ENCODE measurements at regions not wholly inside any gene's neighbourhood (a gene's known extent, or its start where the extent isn't known, plus 50 kb on each side); places are given as distances from the start of the nearest gene placed in this dataset.

DNA sequence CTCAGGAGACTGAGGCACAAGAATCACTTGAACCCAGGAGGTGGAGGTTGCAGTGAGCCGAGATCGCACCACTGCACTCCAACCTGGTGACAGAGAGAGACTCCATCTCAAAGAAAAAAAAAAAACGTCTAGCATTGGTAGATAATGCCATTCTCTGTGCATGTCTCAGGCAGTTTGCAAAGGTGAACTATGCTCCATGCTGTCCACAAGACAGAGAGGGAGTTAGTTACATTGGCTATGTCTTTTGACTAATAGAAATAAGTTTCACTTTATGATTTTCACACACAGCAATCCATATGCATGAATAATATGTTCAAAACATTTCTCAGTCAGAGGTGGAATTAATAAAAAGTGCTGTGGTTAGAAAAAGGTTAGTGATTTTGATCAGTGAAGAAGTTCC is 591.4 kb downstream of the ETS1 start:
- DNase-seq (ENCODE audit: insufficient read length, low spot score) = no peak
- FAIRE-seq = no peak
- TF ChIP-seq POLR2AphosphoS5 (IDR thresholded peaks at IDR 0.05; ENCODE audit: low read depth, low read length) = no peak
- no peak for TF ChIP-seq TAF1 (IDR thresholded peaks at IDR 0.05; ENCODE audit: low read depth, low read length)

GRCh38 chr11:127994736-127995135 is 592.6 kb downstream of the ETS1 start:
- FAIRE-seq = no peak

GRCh38 chr11:127993788-127994187 is 593.6 kb downstream of the ETS1 start:
- DNase-seq (ENCODE audit: insufficient read length, low spot score) (no peak), FAIRE-seq (no peak)
- TF ChIP-seq POLR2AphosphoS5 (IDR thresholded peaks at IDR 0.05; ENCODE audit: low read depth, low read length) (no peak), PAX5 (IDR thresholded peaks at IDR 0.05; ENCODE audit: insufficient read depth, low read length, severe bottlenecking) (no peak), TAF1 (IDR thresholded peaks at IDR 0.05; ENCODE audit: low read depth, low read length) (no peak), SPI1 (IDR thresholded peaks at IDR 0.05; ENCODE audit: low read depth, low read length) (no peak), POU2F2 (IDR thresholded peaks at IDR 0.05; ENCODE audit: low read depth, low read length) (no peak), POLR2A (IDR thresholded peaks at IDR 0.05; ENCODE audit: low read depth, low read length) (no peak)

More at GRCh38 chr11:127994736-127995135, 592.6 kb downstream of the ETS1 start:
- TF ChIP-seq TAF1 (IDR thresholded peaks at IDR 0.05; ENCODE audit: low read depth, low read length) (no peak), POU2F2 (IDR thresholded peaks at IDR 0.05; ENCODE audit: low read depth, low read length) (no peak), POLR2AphosphoS5 (IDR thresholded peaks at IDR 0.05; ENCODE audit: low read depth, low read length) (no peak), POLR2A (IDR thresholded peaks at IDR 0.05; ENCODE audit: low read depth, low read length) (no peak), PAX5 (IDR thresholded peaks at IDR 0.05; ENCODE audit: insufficient read depth, low read length, severe bottlenecking) (no peak), SPI1 (IDR thresholded peaks at IDR 0.05; ENCODE audit: low read depth, low read length) (no peak)
- DNase-seq (ENCODE audit: insufficient read length, low spot score) = no peak

- TF ChIP-seq POLR2A (IDR thresholded peaks at IDR 0.05; ENCODE audit: low read depth, low read length) = no peak
- TF ChIP-seq POLR2AphosphoS5 (IDR thresholded peaks at IDR 0.05; ENCODE audit: low read depth, low read length) = no peak
- TF ChIP-seq POU2F2 (IDR thresholded peaks at IDR 0.05; ENCODE audit: low read depth, low read length) = no peak
- no peak for TF ChIP-seq PAX5 (IDR thresholded peaks at IDR 0.05; ENCODE audit: insufficient read depth, low read length, severe bottlenecking)
- TF ChIP-seq SPI1 (IDR thresholded peaks at IDR 0.05; ENCODE audit: low read depth, low read length) = no peak
- TF ChIP-seq TAF1 (IDR thresholded peaks at IDR 0.05; ENCODE audit: low read depth, low read length) = no peak
- no peak for DNase-seq (ENCODE audit: insufficient read length, low spot score)
- FAIRE-seq = no peak
Observed at GRCh38 chr11:127993281-127993680, 594.1 kb downstream of the ETS1 start.

DNA sequence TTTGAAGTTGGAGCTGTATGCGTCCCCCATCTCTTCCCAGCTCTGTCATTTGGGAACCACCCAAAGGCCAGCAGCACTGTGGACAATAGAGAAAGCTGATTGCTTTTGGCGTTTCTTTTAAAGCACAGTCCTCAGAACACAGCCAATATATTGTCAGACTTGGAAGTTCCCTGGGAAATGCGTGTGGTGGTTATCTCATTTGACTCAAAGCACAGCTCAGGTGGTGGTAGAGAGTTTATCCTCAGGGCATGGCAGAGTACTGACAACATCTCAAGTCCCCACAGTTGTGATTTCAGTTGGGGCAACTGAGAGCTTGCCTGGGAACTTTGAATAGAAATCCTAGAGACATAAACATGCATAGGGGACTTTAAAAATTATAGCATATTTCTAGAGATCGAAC is 601.3 kb downstream of the ETS1 start:
- DNase-seq (ENCODE audit: insufficient read length, low spot score) (no peak), FAIRE-seq (no peak)
- TF ChIP-seq POU2F2 (IDR thresholded peaks at IDR 0.05; ENCODE audit: low read depth, low read length) = no peak
- no peak for TF ChIP-seq SPI1 (IDR thresholded peaks at IDR 0.05; ENCODE audit: low read depth, low read length)
- no peak for TF ChIP-seq POLR2AphosphoS5 (IDR thresholded peaks at IDR 0.05; ENCODE audit: low read depth, low read length)

DNA sequence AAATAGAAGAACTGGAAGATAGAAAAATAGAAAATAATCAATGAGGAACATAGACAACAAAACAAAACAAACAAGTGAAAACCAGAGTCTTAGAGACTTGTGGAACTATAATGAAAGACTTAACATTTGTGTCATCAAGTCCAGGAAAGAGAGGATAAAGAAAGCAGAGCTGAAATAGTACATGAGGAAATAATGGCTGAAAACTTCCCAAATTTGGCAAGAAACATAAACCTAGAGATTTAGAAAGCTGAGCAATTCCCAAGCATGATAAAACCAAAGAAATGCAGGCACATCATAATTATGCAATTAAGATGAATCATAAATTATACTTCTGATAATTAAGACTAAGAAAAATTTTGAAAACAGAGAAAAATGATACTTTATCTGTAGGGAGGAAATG is 614.5 kb downstream of the ETS1 start:
- no peak for FAIRE-seq
- no peak for DNase-seq (ENCODE audit: insufficient read length, low spot score)
- TF ChIP-seq PAX5 (IDR thresholded peaks at IDR 0.05; ENCODE audit: insufficient read depth, low read length, severe bottlenecking) = no peak
- no peak for TF ChIP-seq POU2F2 (IDR thresholded peaks at IDR 0.05; ENCODE audit: low read depth, low read length)
- no peak for TF ChIP-seq POLR2A (IDR thresholded peaks at IDR 0.05; ENCODE audit: low read depth, low read length)
- no peak for TF ChIP-seq TAF1 (IDR thresholded peaks at IDR 0.05; ENCODE audit: low read depth, low read length)

GRCh38 chr11:127971448-127971847 is 615.9 kb downstream of the ETS1 start:
- no peak for FAIRE-seq
- no peak for TF ChIP-seq POU2F2 (IDR thresholded peaks at IDR 0.05; ENCODE audit: low read depth, low read length)
- no peak for TF ChIP-seq TAF1 (IDR thresholded peaks at IDR 0.05; ENCODE audit: low read depth, low read length)
- TF ChIP-seq SPI1 (IDR thresholded peaks at IDR 0.05; ENCODE audit: low read depth, low read length) = no peak
- no peak for TF ChIP-seq POLR2AphosphoS5 (IDR thresholded peaks at IDR 0.05; ENCODE audit: low read depth, low read length)
- no peak for DNase-seq (ENCODE audit: insufficient read length, low spot score)

DNA sequence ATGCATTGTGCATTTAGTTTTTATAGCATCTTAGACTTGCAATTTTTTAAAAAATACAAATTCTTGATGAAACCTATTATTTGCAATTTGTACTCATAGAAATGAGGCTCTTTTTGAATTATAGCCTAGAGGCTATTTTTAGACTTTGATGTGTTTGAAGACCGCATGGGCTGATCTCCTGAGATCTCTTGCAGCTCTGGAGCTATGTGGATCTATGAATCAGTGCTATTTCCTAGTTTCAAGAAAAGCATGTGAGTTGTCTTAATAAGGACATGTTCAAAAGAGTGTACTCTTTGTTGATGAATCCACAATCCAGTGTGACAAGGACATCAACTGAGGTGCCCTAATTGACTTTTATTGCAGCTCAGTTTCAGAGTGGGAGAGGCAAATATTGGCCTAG is 620.5 kb downstream of the ETS1 start:
- DNase-seq (ENCODE audit: insufficient read length, low spot score) = no peak
- no peak for FAIRE-seq
- TF ChIP-seq POLR2AphosphoS5 (IDR thresholded peaks at IDR 0.05; ENCODE audit: low read depth, low read length) (no peak), TAF1 (IDR thresholded peaks at IDR 0.05; ENCODE audit: low read depth, low read length) (no peak), POU2F2 (IDR thresholded peaks at IDR 0.05; ENCODE audit: low read depth, low read length) (no peak), POLR2A (IDR thresholded peaks at IDR 0.05; ENCODE audit: low read depth, low read length) (no peak), SPI1 (IDR thresholded peaks at IDR 0.05; ENCODE audit: low read depth, low read length) (no peak), PAX5 (IDR thresholded peaks at IDR 0.05; ENCODE audit: insufficient read depth, low read length, severe bottlenecking) (no peak)

- DNase-seq (ENCODE audit: insufficient read length, low spot score) = no peak
- TF ChIP-seq POLR2AphosphoS5 (IDR thresholded peaks at IDR 0.05; ENCODE audit: low read depth, low read length) (no peak), TAF1 (IDR thresholded peaks at IDR 0.05; ENCODE audit: low read depth, low read length) (no peak)
- FAIRE-seq = no peak
Observed at GRCh38 chr11:127965939-127966668, 621.3 kb downstream of the ETS1 start.

DNA sequence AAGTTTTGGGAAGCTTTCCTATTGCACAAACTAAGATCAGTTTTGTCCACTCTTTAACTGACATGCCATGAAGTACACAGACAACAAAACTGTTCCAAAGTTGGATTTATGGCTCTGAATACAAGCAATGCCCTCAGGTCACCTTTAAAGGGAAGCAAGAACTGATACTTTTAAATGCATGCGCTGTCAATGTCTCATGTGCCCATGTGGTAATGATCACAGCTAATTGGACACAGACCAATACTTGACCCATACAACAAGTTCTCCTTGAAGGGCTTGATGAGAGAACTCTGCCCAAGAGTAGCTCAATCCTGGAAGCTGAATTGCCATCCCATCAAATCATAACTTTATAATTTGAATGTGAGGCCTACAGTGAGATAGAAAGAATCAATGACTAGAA is 624.9 kb downstream of the ETS1 start:
- TF ChIP-seq PAX5 (IDR thresholded peaks at IDR 0.05; ENCODE audit: insufficient read depth, low read length, severe bottlenecking) (no peak), POLR2AphosphoS5 (IDR thresholded peaks at IDR 0.05; ENCODE audit: low read depth, low read length) (no peak), TAF1 (IDR thresholded peaks at IDR 0.05; ENCODE audit: low read depth, low read length) (no peak), POU2F2 (IDR thresholded peaks at IDR 0.05; ENCODE audit: low read depth, low read length) (no peak), POLR2A (IDR thresholded peaks at IDR 0.05; ENCODE audit: low read depth, low read length) (no peak), SPI1 (IDR thresholded peaks at IDR 0.05; ENCODE audit: low read depth, low read length) (no peak)
- no peak for DNase-seq (ENCODE audit: insufficient read length, low spot score)
- no peak for FAIRE-seq

Data from GM12891 (cell line).